Testis (tissue), 2 donors: ENCODE measurements at regions not wholly inside any gene's neighbourhood (a gene's known extent, or its start where the extent isn't known, plus 50 kb on each side); places are given as distances from the start of the nearest gene placed in this dataset.

Experiments
- CTCF ChIP-seq, 3 experiments: fragments of 450-650 bp in 2 of 3; fragments of 200-600 bp in 1 of 3; sonication (generic) in 1 of 3; IDR thresholded peaks; one replicate each; pipeline ENCODE4 v1.5.1; 2016 to 2019; ENCODE audit warnings: antibody characterized with exemption in 3 of 3, mild to moderate bottlenecking in 2 of 3, moderate library complexity in 1 of 3
- POLR2A ChIP-seq: fragments of 450-650 bp; IDR thresholded peaks from one replicate; pipeline ENCODE4 v1.6.1; 2017; ENCODE audit warnings: antibody characterized with exemption, mild to moderate bottlenecking, moderate library complexity

GRCh38 chr5:163608621-163609020 lies 103.2 kb downstream of the MAT2B start:
- TF ChIP-seq CTCF (IDR thresholded peaks at IDR 0.05) (no peak), POLR2A (no peak)
